SK-N-SH treated with all-trans-retinoic acid at 6 μM for 48 hours (cell line): ENCODE measurements at regions not wholly inside any gene's neighbourhood (a gene's known extent, or its start where the extent isn't known, plus 50 kb on each side); places are given as distances from the start of the nearest gene placed in this dataset.

Experiments
- ARNTL ChIP-seq: fragments of 450-650 bp; formaldehyde crosslinking; IDR thresholded peaks from 2 replicates; pipeline ENCODE4 v1.5.0; 2020; ENCODE audit warnings: low read depth, mild to moderate bottlenecking, moderate library complexity, borderline replicate concordance
- BACH2 ChIP-seq: fragments of 250-450 bp; sonication (Bioruptor Pico); IDR thresholded peaks from 2 replicates; pipeline ENCODE4 v1.9.0; 2021; ENCODE audit warnings: mild to moderate bottlenecking, borderline replicate concordance
- CREB5 ChIP-seq: fragments of 250-450 bp; sonication (Bioruptor Pico); IDR thresholded peaks from 2 replicates; pipeline ENCODE4 v1.5.1; 2020; ENCODE audit warnings: low read depth, mild to moderate bottlenecking, moderate library complexity
- GLIS3 ChIP-seq: fragments of 250-450 bp; sonication (Bioruptor Pico); IDR thresholded peaks from 2 replicates; pipeline ENCODE4 v1.5.0; 2020; ENCODE audit warnings: mild to moderate bottlenecking, moderate library complexity
- ISL1 ChIP-seq: fragments of 250-450 bp; sonication (Bioruptor Pico); IDR thresholded peaks from 2 replicates; pipeline ENCODE4 v2.1.2; 2022; ENCODE audit warnings: mild to moderate bottlenecking, moderate library complexity
- RARB ChIP-seq: fragments of 250-450 bp; sonication (Bioruptor Pico); IDR thresholded peaks from 2 replicates; pipeline ENCODE4 v1.8.0; 2021; ENCODE audit warnings: mild to moderate bottlenecking, moderate library complexity
- TCF4 ChIP-seq: fragments of 250-450 bp; sonication (Bioruptor Pico); IDR thresholded peaks from 2 replicates; pipeline ENCODE4 v1.8.0; 2021; ENCODE audit warnings: mild to moderate bottlenecking, moderate library complexity, borderline replicate concordance
- ZFP3 ChIP-seq: fragments of 250-450 bp; sonication (Bioruptor Pico); IDR thresholded peaks from 2 replicates; pipeline ENCODE4 v1.5.0; 2020; ENCODE audit warnings: mild to moderate bottlenecking, moderate library complexity
- ZFP30 ChIP-seq: fragments of 450-650 bp; formaldehyde crosslinking; IDR thresholded peaks from 2 replicates; pipeline ENCODE4 v1.5.0; 2022; ENCODE audit warnings: mild to moderate bottlenecking, moderate library complexity
- ZNF565 ChIP-seq: fragments of 450-650 bp; formaldehyde crosslinking; conservative IDR thresholded peaks from 2 replicates; pipeline ENCODE4 v1.5.0; 2020; ENCODE audit warnings: low read depth, mild to moderate bottlenecking, moderate library complexity
- ZNF70 ChIP-seq: fragments of 450-650 bp; formaldehyde crosslinking; IDR thresholded peaks from 2 replicates; pipeline ENCODE4 v1.5.0; 2020; ENCODE audit warnings: mild to moderate bottlenecking, moderate library complexity
- TF ChIP-seq, protein P1 (sequence below): fragments of 250-450 bp; sonication (Bioruptor Pico); IDR thresholded peaks from 2 replicates; pipeline ENCODE4 v1.8.0; 2020; ENCODE audit warnings: mild to moderate bottlenecking, moderate library complexity, borderline replicate concordance
- TF ChIP-seq, protein P2 (sequence below): fragments of 250-450 bp; sonication (Bioruptor Pico); IDR thresholded peaks from 2 replicates; pipeline ENCODE4 v1.5.0; 2020; ENCODE audit warnings: mild to moderate bottlenecking, moderate library complexity
- TF ChIP-seq, protein P3 (sequence below): fragments of 250-450 bp; sonication (Bioruptor Pico); IDR thresholded peaks from 2 replicates; pipeline ENCODE4 v1.5.1; 2021; ENCODE audit warnings: mild to moderate bottlenecking, moderate library complexity

- TF ChIP-seq RARB (CRISPR knock-in tag) (no peak), ZFP3 (CRISPR knock-in tag) (no peak), ZFP30 (CRISPR knock-in tag) (no peak), ARNTL (CRISPR knock-in tag) (no peak), ISL1 (CRISPR knock-in tag) (no peak), GLIS3 (CRISPR knock-in tag) (no peak), BACH2 (CRISPR knock-in tag) (no peak), ZNF70 (no peak), ZNF565 (no peak), CREB5 (no peak), TCF4 (no peak)
- TF ChIP-seq, protein P1, sequence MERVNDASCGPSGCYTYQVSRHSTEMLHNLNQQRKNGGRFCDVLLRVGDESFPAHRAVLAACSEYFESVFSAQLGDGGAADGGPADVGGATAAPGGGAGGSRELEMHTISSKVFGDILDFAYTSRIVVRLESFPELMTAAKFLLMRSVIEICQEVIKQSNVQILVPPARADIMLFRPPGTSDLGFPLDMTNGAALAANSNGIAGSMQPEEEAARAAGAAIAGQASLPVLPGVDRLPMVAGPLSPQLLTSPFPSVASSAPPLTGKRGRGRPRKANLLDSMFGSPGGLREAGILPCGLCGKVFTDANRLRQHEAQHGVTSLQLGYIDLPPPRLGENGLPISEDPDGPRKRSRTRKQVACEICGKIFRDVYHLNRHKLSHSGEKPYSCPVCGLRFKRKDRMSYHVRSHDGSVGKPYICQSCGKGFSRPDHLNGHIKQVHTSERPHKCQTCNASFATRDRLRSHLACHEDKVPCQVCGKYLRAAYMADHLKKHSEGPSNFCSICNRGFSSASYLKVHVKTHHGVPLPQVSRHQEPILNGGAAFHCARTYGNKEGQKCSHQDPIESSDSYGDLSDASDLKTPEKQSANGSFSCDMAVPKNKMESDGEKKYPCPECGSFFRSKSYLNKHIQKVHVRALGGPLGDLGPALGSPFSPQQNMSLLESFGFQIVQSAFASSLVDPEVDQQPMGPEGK (CRISPR knock-in tag), result no peak
- TF ChIP-seq, protein P2, sequence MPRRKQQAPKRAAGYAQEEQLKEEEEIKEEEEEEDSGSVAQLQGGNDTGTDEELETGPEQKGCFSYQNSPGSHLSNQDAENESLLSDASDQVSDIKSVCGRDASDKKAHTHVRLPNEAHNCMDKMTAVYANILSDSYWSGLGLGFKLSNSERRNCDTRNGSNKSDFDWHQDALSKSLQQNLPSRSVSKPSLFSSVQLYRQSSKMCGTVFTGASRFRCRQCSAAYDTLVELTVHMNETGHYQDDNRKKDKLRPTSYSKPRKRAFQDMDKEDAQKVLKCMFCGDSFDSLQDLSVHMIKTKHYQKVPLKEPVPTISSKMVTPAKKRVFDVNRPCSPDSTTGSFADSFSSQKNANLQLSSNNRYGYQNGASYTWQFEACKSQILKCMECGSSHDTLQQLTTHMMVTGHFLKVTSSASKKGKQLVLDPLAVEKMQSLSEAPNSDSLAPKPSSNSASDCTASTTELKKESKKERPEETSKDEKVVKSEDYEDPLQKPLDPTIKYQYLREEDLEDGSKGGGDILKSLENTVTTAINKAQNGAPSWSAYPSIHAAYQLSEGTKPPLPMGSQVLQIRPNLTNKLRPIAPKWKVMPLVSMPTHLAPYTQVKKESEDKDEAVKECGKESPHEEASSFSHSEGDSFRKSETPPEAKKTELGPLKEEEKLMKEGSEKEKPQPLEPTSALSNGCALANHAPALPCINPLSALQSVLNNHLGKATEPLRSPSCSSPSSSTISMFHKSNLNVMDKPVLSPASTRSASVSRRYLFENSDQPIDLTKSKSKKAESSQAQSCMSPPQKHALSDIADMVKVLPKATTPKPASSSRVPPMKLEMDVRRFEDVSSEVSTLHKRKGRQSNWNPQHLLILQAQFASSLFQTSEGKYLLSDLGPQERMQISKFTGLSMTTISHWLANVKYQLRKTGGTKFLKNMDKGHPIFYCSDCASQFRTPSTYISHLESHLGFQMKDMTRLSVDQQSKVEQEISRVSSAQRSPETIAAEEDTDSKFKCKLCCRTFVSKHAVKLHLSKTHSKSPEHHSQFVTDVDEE (CRISPR knock-in tag), result no peak
- TF ChIP-seq, protein P3, sequence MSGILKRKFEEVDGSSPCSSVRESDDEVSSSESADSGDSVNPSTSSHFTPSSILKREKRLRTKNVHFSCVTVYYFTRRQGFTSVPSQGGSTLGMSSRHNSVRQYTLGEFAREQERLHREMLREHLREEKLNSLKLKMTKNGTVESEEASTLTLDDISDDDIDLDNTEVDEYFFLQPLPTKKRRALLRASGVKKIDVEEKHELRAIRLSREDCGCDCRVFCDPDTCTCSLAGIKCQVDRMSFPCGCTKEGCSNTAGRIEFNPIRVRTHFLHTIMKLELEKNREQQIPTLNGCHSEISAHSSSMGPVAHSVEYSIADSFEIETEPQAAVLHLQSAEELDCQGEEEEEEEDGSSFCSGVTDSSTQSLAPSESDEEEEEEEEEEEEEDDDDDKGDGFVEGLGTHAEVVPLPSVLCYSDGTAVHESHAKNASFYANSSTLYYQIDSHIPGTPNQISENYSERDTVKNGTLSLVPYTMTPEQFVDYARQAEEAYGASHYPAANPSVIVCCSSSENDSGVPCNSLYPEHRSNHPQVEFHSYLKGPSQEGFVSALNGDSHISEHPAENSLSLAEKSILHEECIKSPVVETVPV, result no peak
Measured at GRCh38 chr17:73703917-73704316, 59.7 kb upstream of the SDK2 start.
